Endodermal cell (in vitro differentiated cells): ENCODE measurements at regions not wholly inside any gene's neighbourhood (a gene's known extent, or its start where the extent isn't known, plus 50 kb on each side); places are given as distances from the start of the nearest gene placed in this dataset.

Experiments
- DNase-seq: peaks from one replicate; pipeline ENCODE4 v3.0.0-alpha.2; 2017
- H3K27ac ChIP-seq: 2 replicates; pipeline ENCODE4 v1.5.1; 2013; ENCODE audit warnings: mild to moderate bottlenecking, low read depth, low read length, moderate library complexity
- H3K27me3 ChIP-seq: 2 replicates; pipeline ENCODE4 v1.6.1; 2013; ENCODE audit warnings: mild to moderate bottlenecking, low read length, moderate library complexity; ENCODE audit not compliant: insufficient read depth, control insufficient read depth, poor library complexity, severe bottlenecking
- H3K36me3 ChIP-seq: 2 replicates; pipeline ENCODE4 v1.7.0; 2013; ENCODE audit warnings: mild to moderate bottlenecking, low read length, moderate library complexity; ENCODE audit not compliant: control insufficient read depth, insufficient read depth
- H3K4me1 ChIP-seq: one replicate; pipeline ENCODE4 v1.7.0; 2013; ENCODE audit warnings: low read length; ENCODE audit not compliant: control insufficient read depth, insufficient read depth
- H3K4me3 ChIP-seq: 2 replicates; pipeline ENCODE4 v1.5.1; 2013; ENCODE audit warnings: mild to moderate bottlenecking, low read length, moderate library complexity
- H3K9ac ChIP-seq: 2 replicates; pipeline ENCODE4 v1.6.1; 2013; ENCODE audit warnings: mild to moderate bottlenecking, low read length, moderate library complexity; ENCODE audit not compliant: poor library complexity, severe bottlenecking; ENCODE audit errors: extremely low read depth
- H3K9me3 ChIP-seq: 2 replicates; pipeline ENCODE4 v1.6.1; 2013; ENCODE audit warnings: mild to moderate bottlenecking, low read length, moderate library complexity; ENCODE audit not compliant: control insufficient read depth
- H3K27ac Mint-ChIP-seq: 2 replicates; pipeline ENCODE4 v1.8.0; 2020; ENCODE audit warnings: mixed read lengths
- H3K27me3 Mint-ChIP-seq: 2 replicates; pipeline ENCODE4 v1.8.0; 2021; ENCODE audit warnings: mild to moderate bottlenecking, mixed read lengths; ENCODE audit not compliant: insufficient read depth
- H3K36me3 Mint-ChIP-seq: 2 replicates; pipeline ENCODE4 v1.8.0; 2020; ENCODE audit warnings: low read depth, mixed read lengths
- H3K4me1 Mint-ChIP-seq: 2 replicates; pipeline ENCODE4 v1.8.0; 2020; ENCODE audit warnings: mixed read lengths
- H3K4me3 Mint-ChIP-seq: 2 replicates; pipeline ENCODE4 v1.8.0; 2020; ENCODE audit warnings: mild to moderate bottlenecking, moderate library complexity, mixed read lengths
- H3K9me3 Mint-ChIP-seq: 2 replicates; pipeline ENCODE4 v1.8.0; 2020; ENCODE audit warnings: mild to moderate bottlenecking, mixed read lengths
- CTCF ChIP-seq: fragments of 200-600 bp; sonication (generic); conservative IDR thresholded peaks from 2 replicates; pipeline ENCODE4 v1.5.0; 2021; ENCODE audit warnings: antibody characterized with exemption, mild to moderate bottlenecking
- WGBS, 2 experiments: methylation state at CpG; one replicate each; pipeline versions ENCODE4 v1.1.5 to v1.1.7; 2013; ENCODE audit warnings: missing lambda C conversion rate in 2 of 2, mixed read lengths in 1 of 2; ENCODE audit not compliant: insufficient coverage in 1 of 2, insufficient read length in 1 of 2; 5-methylcytosine and 5-hydroxymethylcytosine counted together

DNA sequence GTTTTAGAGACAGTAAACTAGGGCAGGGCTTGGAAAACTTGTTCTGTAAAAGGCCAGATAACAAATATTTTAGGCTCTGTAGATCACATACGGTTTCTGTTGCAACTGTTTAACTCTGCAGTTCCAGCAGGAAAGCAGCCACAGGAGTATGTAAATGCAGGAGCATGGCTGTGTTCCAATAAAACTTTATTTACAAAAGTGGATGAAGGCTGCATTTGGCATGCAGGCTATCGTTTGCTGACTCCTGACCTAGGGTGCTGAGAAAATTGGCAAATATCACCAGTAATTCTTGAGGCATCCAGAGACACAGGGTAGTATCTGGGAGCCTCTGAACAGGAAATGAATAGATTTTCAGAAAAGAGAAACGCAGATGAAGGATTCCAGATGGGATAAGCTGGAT lies 274.0 kb downstream of the MAF start:
- Histone ChIP-seq H3K9me3 (no peaks in the 10 kb centered on the region), H3K27me3 (no peaks in the 10 kb centered on the region), H3K4me1 (peaks cover 7% of the 10 kb centered on the region), H3K9ac (no peak overlapping the region), H3K4me3 (no peak overlapping the region), H3K27ac (no peak overlapping the region), H3K36me3 (no peaks in the 10 kb centered on the region)
- no peaks in the 10 kb centered on the region for H3K36me3 Mint-ChIP-seq
- H3K9me3 Mint-ChIP-seq = no peaks in the 10 kb centered on the region
- TF ChIP-seq CTCF = no peak
- no peaks in the 10 kb centered on the region for H3K27me3 Mint-ChIP-seq
- H3K27ac Mint-ChIP-seq = no peak overlapping the region
- H3K4me3 Mint-ChIP-seq = no peak overlapping the region
- no peak for DNase-seq
- 90 to 93% methylated on average over 3 of the region's 3 CpGs for WGBS, 2 experiments
- H3K4me1 Mint-ChIP-seq = peaks cover 26% of the 10 kb centered on the region

GRCh38 chr16:79325226-79325945 lies 275.2 kb downstream of the MAF start:
- Histone ChIP-seq H3K4me1 (peaks cover 7% of the 10 kb centered on the region), H3K9ac (no peak overlapping the region), H3K9me3 (no peaks in the 10 kb centered on the region), H3K27me3 (no peaks in the 10 kb centered on the region), H3K36me3 (no peaks in the 10 kb centered on the region), H3K27ac (no peak overlapping the region), H3K4me3 (no peak overlapping the region)
- DNase-seq = no peak
- no peak for TF ChIP-seq CTCF
- Mint-ChIP-seq H3K4me1 (peaks cover 26% of the 10 kb centered on the region), H3K27ac (no peak overlapping the region), H3K4me3 (no peak overlapping the region), H3K36me3 (no peaks in the 10 kb centered on the region), H3K27me3 (no peaks in the 10 kb centered on the region), H3K9me3 (no peaks in the 10 kb centered on the region)
- WGBS, 2 experiments = 91 to 92% methylated on average over 8 of the region's 8 CpGs

- no peak overlapping the region for H3K27ac Mint-ChIP-seq
- no peak overlapping the region for H3K4me3 Mint-ChIP-seq
- H3K36me3 ChIP-seq = no peaks in the 10 kb centered on the region
- no peaks in the 10 kb centered on the region for H3K4me1 ChIP-seq
- H3K9me3 Mint-ChIP-seq = no peaks in the 10 kb centered on the region
- no peaks in the 10 kb centered on the region for H3K9me3 ChIP-seq
- no peaks in the 10 kb centered on the region for H3K36me3 Mint-ChIP-seq
- H3K4me1 Mint-ChIP-seq = peaks cover 28% of the 10 kb centered on the region
- no peak overlapping the region for H3K27ac ChIP-seq
- H3K27me3 Mint-ChIP-seq = peaks cover 6% of the 10 kb centered on the region
- no peak overlapping the region for H3K9ac ChIP-seq
- peak; percentile 51 for TF ChIP-seq CTCF
- no peaks in the 10 kb centered on the region for H3K27me3 ChIP-seq
- no peak overlapping the region for H3K4me3 ChIP-seq
- 92% methylated on average over 2 to 6 of the region's 6 CpGs for WGBS, 2 experiments
- DNase-seq = no peak
These were observed 279.6 kb downstream of the MAF start for GRCh38 chr16:79320956-79321355.
